ENCODE measurements at regions not wholly inside any gene's neighbourhood (a gene's known extent, or its start where the extent isn't known, plus 50 kb on each side); places are given as distances from the start of the nearest gene placed in this dataset.

DNA sequence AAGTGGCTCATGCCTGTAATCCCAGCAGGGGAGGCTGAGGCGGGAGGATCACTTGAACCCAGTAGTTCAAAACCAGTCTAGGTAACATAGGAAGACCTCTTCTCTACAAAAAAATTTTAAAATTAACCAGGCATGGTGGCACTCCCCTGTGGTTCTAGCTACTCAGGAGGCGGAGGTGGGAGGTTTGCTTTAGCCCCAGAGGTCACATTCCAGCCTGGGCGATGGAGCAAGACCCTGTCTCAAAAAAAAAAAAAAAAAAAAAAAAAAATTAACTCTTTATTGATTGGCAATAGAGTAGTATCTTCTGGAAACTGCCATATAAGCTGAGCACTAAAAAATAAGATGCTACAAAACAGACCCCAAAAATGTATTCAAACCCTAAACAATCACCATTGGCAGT, 69.5 kb downstream of the LLPH start:
- H3K27me3 ChIP-seq (ENCODE audit: insufficient read depth, poor library complexity, severe bottlenecking): peaks cover 13% of the 10 kb centered on the region
- DNase-seq (ENCODE audit: low read depth in 1 of 2, low spot score in 1 of 2): no peak
- no peak overlapping the region for H3K27ac ChIP-seq (replicated peaks)
- TF ChIP-seq POLR2AphosphoS5 (IDR thresholded peaks at IDR 0.05; ENCODE audit: low read depth) (no peak), GABPA (IDR thresholded peaks at IDR 0.05; ENCODE audit: low read depth) (no peak), SPI1 (IDR thresholded peaks at IDR 0.05; ENCODE audit: borderline replicate concordance, low read depth) (no peak)
- TF ChIP-seq, protein P1, sequence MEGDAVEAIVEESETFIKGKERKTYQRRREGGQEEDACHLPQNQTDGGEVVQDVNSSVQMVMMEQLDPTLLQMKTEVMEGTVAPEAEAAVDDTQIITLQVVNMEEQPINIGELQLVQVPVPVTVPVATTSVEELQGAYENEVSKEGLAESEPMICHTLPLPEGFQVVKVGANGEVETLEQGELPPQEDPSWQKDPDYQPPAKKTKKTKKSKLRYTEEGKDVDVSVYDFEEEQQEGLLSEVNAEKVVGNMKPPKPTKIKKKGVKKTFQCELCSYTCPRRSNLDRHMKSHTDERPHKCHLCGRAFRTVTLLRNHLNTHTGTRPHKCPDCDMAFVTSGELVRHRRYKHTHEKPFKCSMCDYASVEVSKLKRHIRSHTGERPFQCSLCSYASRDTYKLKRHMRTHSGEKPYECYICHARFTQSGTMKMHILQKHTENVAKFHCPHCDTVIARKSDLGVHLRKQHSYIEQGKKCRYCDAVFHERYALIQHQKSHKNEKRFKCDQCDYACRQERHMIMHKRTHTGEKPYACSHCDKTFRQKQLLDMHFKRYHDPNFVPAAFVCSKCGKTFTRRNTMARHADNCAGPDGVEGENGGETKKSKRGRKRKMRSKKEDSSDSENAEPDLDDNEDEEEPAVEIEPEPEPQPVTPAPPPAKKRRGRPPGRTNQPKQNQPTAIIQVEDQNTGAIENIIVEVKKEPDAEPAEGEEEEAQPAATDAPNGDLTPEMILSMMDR (IDR thresholded peaks at IDR 0.05; ENCODE audit: insufficient read depth, low read length): no peak
- TF ChIP-seq, protein P2, sequence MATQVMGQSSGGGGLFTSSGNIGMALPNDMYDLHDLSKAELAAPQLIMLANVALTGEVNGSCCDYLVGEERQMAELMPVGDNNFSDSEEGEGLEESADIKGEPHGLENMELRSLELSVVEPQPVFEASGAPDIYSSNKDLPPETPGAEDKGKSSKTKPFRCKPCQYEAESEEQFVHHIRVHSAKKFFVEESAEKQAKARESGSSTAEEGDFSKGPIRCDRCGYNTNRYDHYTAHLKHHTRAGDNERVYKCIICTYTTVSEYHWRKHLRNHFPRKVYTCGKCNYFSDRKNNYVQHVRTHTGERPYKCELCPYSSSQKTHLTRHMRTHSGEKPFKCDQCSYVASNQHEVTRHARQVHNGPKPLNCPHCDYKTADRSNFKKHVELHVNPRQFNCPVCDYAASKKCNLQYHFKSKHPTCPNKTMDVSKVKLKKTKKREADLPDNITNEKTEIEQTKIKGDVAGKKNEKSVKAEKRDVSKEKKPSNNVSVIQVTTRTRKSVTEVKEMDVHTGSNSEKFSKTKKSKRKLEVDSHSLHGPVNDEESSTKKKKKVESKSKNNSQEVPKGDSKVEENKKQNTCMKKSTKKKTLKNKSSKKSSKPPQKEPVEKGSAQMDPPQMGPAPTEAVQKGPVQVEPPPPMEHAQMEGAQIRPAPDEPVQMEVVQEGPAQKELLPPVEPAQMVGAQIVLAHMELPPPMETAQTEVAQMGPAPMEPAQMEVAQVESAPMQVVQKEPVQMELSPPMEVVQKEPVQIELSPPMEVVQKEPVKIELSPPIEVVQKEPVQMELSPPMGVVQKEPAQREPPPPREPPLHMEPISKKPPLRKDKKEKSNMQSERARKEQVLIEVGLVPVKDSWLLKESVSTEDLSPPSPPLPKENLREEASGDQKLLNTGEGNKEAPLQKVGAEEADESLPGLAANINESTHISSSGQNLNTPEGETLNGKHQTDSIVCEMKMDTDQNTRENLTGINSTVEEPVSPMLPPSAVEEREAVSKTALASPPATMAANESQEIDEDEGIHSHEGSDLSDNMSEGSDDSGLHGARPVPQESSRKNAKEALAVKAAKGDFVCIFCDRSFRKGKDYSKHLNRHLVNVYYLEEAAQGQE (IDR thresholded peaks at IDR 0.05; ENCODE audit: insufficient replicate concordance, low read depth): no peak
- H3K4me3 ChIP-seq (replicated peaks; ENCODE audit: insufficient read depth, low read length): no peak overlapping the region

DNA sequence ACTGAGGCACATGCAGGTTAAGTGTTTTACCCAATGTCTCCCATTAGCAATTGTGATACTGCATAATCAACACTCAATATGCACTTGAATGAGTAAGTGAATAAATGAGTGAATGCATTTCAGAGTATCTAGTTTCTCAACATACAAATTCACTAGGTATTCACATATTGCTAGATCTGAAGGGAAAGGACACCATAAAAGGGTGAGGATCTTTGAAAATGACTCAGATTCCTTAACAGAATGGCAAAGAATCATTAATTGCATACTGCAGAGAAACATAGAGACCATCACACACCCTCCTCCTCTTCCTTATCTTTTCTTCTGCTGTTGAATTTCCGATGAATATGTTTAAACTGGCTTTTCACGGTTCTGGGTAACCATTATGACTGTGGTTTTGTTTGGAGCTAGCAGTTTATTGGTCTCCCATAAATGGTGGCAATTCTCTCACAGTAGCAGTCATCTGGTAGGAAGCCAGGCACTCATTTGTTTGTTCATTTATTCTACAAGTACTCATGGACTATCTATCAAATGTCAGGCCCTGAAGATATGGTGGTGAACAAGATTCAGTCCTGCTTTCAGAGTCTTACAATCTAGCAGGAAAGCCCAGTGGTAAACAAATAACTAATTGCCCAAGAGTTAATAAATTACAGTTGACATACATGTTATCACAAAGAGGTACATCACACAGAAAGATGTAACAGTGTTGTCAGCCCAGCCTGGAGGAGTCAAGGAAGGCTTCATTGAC, 70.2 kb downstream of the LLPH start:
- Histone ChIP-seq H3K27ac (replicated peaks) (no peak overlapping the region), H3K27me3 (ENCODE audit: insufficient read depth, poor library complexity, severe bottlenecking) (peaks cover 8% of the 10 kb centered on the region)
- no peak for DNase-seq (ENCODE audit: low read depth in 1 of 2, low spot score in 1 of 2)

DNA sequence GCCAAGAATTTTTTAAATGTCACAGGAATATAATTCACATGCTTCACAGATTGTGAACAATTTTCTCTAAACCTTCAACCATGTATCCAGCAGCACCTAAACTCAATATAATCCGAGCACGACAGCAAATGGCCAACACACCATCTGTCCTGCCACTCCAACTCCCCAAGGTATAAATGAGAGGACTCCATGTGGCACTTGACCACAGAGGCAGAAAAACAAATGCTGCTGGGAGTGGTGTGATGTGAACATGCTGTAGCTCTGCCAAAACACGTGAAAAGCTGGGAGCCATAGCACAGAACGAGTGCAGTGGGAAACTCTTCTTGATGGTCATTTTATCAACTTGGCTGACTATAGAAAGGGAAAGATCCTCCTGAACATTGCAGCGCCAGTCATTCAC, 70.9 kb downstream of the LLPH start:
- TF ChIP-seq GABPA (IDR thresholded peaks at IDR 0.05; ENCODE audit: low read depth) (no peak), POLR2AphosphoS5 (IDR thresholded peaks at IDR 0.05; ENCODE audit: low read depth) (no peak)
- TF ChIP-seq, protein P2 (IDR thresholded peaks at IDR 0.05; ENCODE audit: insufficient replicate concordance, low read depth): no peak
- TF ChIP-seq, protein P1 (IDR thresholded peaks at IDR 0.05; ENCODE audit: insufficient read depth, low read length): no peak
- H3K4me3 ChIP-seq (replicated peaks; ENCODE audit: insufficient read depth, low read length): no peak overlapping the region
- H3K27ac ChIP-seq (replicated peaks): no peak overlapping the region
- no peak for DNase-seq (ENCODE audit: low read depth in 1 of 2, low spot score in 1 of 2)
- H3K27me3 ChIP-seq (ENCODE audit: insufficient read depth, poor library complexity, severe bottlenecking): peaks cover 8% of the 10 kb centered on the region

More for the DNA sequence above, 70.2 kb downstream of the LLPH start:
- no peak overlapping the region for H3K4me3 ChIP-seq (replicated peaks; ENCODE audit: insufficient read depth, low read length)
- TF ChIP-seq POLR2AphosphoS5 (IDR thresholded peaks at IDR 0.05; ENCODE audit: low read depth): no peak
- TF ChIP-seq, protein P2 (IDR thresholded peaks at IDR 0.05; ENCODE audit: insufficient replicate concordance, low read depth): no peak
- TF ChIP-seq, protein P1 (IDR thresholded peaks at IDR 0.05; ENCODE audit: insufficient read depth, low read length): no peak
- TF ChIP-seq SPI1 (IDR thresholded peaks at IDR 0.05; ENCODE audit: borderline replicate concordance, low read depth): no peak
- TF ChIP-seq GABPA (IDR thresholded peaks at IDR 0.05; ENCODE audit: low read depth): no peak

All from HL-60 (cell line).